ENCODE measurements at regions not wholly inside any gene's neighbourhood (a gene's known extent, or its start where the extent isn't known, plus 50 kb on each side); places are given as distances from the start of the nearest gene placed in this dataset.
"Not testable (repeated sequence)": the region's sequence is repeated elsewhere in the genome, so short reads cannot be mapped to it uniquely, and the experiment has no call there.

DNA sequence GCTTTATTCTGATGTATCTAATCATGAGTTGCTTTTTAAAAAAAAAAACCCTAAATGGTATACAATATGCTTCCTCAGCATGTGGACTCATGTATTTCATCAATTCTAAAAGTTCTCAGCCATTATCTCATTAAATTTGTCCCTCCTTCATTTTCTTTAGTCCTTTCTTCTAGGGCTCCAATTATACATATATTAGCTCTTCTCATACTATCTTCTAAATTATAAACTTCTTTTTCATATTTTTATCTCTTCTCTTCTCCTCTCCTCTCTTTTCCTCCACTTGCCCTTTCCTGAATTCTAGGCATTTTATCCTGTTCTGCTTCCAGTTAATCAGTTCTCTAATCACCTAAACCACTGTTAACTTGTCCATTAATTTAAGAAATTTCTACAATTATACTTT is 55.0 kb upstream of the IL33 start:
- FAIRE-seq (no peak), DNase-seq (ENCODE audit: low spot score in 2 of 2) (no peak)

DNA sequence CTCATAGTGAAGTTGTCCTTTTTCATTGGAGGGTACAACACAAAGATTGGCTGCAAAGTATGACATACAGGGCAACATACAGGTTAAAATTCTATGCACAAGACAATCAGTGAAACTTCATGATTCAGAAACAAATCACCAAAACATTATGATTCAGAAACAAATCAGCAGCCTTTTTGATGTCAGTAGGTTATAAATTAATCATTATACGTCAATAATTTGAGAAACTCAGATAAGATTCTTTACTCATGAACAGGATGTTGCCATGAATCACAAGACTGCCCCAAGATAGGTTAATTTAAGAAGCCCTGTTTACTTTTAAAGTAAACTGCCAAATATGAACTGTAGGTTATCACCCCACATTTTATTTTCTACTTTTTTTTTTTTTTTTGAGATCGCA is 62.2 kb upstream of the IL33 start:
- DNase-seq (ENCODE audit: low spot score in 2 of 2) (no peak), FAIRE-seq (no peak)

- DNase-seq (ENCODE audit: low spot score in 2 of 2) (no peak), FAIRE-seq (no peak)
These were observed 62.8 kb upstream of the IL33 start for GRCh38 chr9:6152788-6153187.

DNA sequence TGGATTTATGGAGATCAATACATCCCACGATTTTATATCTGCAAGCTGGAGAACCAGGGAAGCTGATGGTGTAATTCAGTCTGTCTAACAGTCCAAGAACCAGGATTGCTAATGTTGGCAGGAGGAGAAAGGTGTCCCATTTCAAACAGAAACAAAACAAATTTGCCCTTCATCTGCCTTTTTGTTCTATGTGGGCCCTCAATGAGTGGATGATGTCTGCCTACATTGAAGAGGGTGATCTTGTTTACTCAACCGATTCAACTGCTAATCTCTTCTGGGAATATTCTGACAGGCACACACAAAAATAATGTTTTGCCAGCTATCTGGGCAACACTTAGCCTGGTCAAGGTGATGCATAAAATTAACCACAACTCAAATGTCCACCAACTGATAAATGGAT is 65.1 kb upstream of the IL33 start:
- DNase-seq (ENCODE audit: low spot score in 2 of 2) = no peak
- no peak for FAIRE-seq

DNA sequence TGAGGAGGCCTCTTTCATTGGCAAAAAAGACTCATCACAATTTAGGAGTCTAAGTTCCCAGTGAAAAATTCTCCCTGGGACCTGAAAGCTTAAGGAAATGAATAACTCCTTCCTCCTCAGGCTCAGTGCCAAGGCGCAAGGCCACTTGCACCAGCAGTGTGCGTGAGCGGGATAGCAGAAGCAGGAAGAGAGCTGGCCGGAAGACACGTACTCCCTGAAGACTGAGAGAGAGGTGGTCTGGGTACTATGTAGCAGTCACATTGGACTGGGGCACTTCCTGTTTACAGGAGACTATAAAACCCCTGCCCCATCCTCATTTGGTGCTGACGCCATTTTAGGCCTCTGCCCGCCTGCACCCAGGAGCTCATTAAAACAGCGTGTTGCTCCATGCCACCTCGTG is 66.3 kb upstream of the IL33 start:
- DNase-seq (ENCODE audit: low spot score in 2 of 2) (no peak), FAIRE-seq (no peak)

DNA sequence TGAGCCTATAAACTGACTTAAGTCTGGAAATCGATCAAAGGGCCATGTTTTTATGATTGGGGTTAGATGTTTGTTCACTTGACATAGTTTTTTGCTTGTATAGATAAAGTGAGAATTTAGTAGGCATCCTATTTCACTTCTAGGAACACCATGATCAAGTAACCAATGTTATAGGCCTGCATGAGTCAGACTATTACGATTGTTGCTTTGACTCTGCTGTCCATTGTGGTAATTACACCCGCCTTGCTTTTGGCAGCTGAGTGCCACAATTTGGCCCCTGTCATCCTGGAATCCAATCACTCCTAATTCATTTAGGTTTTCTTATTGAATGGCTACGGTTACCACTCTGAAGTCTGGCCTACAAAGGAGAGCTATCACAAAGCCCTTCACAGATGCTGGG is 67.8 kb upstream of the IL33 start:
- FAIRE-seq = no peak
- no peak for DNase-seq (ENCODE audit: low spot score in 2 of 2)

DNA sequence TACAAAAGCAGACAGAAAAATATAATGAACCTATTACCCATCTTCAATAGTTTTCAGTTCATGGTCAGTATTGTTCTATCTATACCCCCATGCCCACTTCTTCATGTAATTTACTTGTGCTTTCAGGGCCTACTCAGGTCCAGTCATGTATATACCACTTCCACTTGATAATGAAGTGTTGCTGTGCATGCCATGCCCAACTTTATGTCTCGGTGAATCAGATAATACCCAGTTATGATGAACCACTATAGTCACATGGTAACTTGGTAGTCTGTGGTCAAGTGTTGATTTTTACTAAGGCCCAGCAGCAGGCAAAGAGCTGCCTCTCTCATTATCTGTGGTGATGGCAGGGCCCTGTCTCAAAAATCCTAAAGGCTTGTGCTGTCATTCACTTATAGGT is 70.7 kb upstream of the IL33 start:
- DNase-seq (ENCODE audit: low spot score in 2 of 2) = no peak
- FAIRE-seq = no peak

DNA sequence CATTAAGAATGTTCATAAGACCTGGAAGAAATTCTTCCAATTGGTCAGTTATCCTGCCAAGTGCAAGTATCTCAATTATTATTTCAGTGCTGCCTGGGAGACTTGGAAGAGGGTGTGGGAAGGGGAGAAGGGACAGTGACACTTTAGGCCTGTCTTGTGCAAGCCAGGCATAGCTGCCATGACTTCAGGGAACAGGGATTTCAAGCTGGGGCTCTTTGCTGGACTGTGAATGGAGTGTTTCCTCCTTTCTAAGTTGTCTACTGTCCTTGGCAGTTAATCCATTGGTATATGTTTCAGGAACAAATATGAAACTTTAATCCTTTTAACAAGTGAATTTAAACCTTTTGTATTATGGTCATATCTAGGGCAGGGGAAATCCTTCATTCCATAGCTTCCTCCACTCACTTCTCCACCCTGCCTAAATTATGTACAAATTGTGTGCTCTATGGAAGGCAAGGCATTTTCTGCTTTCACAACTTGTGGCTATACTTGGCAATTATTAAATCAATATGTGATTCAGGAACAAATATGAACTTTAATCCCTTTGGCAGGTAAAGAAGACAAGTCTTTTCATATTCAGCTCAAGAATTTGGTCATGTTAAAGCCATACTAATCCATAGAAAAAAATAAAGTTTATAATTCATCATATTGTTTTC is 72.7 kb upstream of the IL33 start:
- no peak for FAIRE-seq
- DNase-seq (ENCODE audit: low spot score in 2 of 2) = no peak

- not testable (repeated sequence) for FAIRE-seq; DNase-seq (ENCODE audit: low spot score in 2 of 2)
These were observed 79.8 kb upstream of the IL33 start for GRCh38 chr9:6135780-6136179.

- no peak for DNase-seq (ENCODE audit: low spot score in 2 of 2)
- FAIRE-seq = no peak
These were observed 80.9 kb upstream of the IL33 start for GRCh38 chr9:6134661-6135180.

DNA sequence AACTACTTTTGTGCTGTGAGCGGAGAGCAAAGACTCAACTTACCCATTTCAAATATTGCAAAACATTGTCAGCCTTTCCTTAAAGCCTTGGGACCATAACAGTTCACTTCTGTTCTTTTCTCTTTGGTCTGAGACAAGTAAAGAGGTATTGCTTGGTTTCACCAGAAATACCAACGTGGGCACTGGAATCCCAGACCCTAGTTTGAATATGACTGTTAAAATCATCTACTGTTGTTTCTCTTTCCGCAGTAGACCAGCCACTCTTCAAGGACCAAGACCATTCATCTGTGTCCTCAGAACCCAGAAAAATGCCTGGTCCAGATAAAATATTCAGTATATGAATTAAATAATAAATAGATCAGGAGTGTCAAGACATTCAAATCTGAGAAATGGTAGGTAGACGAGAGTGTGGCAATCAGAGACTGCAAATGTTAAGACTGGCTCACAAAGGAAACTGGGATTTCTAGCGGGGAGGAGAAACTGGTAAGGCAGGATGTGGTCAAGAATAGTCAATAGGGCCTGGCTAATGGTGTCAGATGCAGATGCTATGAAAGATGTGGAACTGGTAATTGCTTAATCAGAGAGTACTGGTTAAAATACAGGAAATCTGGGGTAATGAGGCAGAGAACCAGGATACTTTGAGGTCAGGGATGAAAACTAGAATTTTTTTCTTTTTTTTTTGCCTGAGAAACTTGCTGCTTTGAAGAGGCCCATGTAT is 82.1 kb upstream of the IL33 start:
- no peak for FAIRE-seq

DNA sequence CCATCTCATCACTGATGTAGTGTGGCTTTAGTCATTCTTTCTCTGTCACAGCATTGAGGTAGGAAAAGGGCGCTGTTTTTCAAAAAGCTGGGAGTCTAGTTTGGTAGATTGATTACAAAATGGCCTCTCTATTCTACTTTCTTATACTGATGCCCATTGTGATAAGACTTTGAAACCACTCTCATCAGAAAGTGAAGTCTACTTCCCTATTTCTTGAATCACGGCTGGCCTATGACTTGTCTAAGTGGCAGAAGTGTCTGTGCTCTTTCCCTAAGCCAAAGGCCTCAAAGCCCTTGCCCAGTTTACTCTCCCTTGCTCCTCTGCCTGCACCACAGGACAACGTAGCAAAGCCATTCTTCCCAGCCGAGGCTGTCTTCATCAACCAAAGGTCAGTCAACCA is 83.0 kb upstream of the IL33 start:
- DNase-seq (ENCODE audit: low spot score in 2 of 2) (no peak), FAIRE-seq (no peak)

More for the DNA sequence above, 82.1 kb upstream of the IL33 start:
- DNase-seq (ENCODE audit: low spot score in 2 of 2) = no peak

GRCh38 chr9:6128030-6128429 is 87.6 kb upstream of the IL33 start:
- FAIRE-seq (no peak), DNase-seq (ENCODE audit: low spot score in 2 of 2) (no peak)

DNA sequence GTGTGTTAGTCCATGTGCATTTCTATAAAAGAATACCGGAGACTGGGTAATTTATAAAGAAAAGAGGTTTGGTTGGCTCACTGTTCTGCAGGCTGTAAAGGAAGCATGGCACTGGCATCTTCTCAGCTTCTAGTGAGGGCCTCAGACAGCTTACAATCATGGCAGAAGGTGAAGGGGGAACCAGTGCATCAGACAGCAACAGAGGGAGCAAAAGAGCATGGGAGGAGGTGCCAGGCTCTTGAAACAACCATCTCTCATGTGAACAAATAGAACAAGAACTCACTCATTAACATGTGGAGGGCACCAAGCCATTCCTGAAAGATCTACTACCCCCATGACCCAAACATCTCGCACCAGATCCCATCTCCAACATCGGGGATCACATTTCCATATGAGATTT is 89.2 kb upstream of the IL33 start:
- FAIRE-seq = no peak
- no peak for DNase-seq (ENCODE audit: low spot score in 2 of 2)

DNA sequence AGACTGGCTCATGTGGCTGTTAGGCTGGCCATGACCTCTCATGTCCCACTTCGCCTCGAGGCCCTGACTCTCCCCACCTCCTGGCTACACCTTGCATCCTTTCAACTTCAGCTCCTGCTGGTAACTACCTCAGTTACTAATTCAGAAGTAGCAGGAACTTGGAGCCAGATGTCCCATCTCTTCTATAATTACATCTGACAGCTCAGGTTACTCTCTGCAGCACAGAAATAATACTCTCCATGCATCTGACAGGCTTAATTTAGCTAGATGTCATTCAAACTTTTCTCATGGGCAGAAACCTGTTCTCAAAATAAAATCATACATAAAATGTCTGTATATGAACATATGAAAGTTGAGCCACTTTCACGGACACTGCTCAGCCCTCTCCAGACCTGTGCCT is 92.2 kb upstream of the IL33 start:
- FAIRE-seq (no peak), DNase-seq (ENCODE audit: low spot score in 2 of 2) (no peak)

- DNase-seq (ENCODE audit: low spot score in 2 of 2) = no peak
- FAIRE-seq = no peak
These were observed 93.9 kb upstream of the IL33 start for GRCh38 chr9:6121707-6122106.

DNA sequence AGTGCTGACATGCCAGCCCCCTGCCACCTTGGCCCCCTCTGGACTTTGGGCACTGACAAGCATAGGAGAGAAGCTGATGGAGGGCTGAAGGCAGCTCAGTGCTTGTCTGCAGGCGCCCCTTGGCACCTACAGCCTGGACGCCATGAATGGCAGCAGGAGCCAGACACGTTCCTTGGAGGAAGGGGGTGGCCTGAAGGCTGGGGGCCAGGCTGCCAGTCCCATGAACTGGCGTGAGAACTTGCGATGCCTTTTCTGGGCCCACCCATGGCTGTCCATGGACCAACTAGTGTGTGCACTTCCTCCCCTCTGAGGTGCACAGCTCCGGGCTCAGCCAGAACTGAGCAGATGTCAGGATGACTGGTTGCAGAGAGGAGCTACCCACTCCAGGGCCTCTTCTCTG is 99.0 kb upstream of the RANBP6 start:
- FAIRE-seq (no peak), DNase-seq (ENCODE audit: low spot score in 2 of 2) (no peak)

- DNase-seq (ENCODE audit: low spot score in 2 of 2) (no peak), FAIRE-seq (no peak)
These were observed 98.4 kb upstream of the RANBP6 start for GRCh38 chr9:6113819-6114218.

DNA sequence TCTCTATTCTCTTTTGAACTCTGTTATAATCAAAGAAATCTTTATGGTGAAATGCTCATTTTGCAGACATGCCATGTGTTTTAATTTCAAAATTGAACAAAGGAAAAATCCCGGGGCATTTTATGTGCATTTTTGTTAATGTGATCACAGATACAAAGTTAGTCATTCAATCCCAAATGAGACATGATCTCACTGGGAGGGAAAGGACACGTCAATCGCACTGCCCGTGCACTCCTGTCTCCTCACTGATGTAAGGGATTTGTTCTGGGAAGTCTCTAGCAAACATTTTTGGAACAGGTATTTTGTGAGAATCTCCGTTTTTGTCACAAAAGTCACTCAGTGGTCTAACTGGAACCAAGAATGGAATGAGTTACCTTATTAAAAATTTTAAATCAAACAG is 97.9 kb upstream of the RANBP6 start:
- no peak for DNase-seq (ENCODE audit: low spot score in 2 of 2)
- FAIRE-seq = no peak

- FAIRE-seq = no peak
- DNase-seq (ENCODE audit: low spot score in 2 of 2) = no peak
These were observed 94.6 kb upstream of the RANBP6 start for GRCh38 chr9:6109986-6110385.

DNA sequence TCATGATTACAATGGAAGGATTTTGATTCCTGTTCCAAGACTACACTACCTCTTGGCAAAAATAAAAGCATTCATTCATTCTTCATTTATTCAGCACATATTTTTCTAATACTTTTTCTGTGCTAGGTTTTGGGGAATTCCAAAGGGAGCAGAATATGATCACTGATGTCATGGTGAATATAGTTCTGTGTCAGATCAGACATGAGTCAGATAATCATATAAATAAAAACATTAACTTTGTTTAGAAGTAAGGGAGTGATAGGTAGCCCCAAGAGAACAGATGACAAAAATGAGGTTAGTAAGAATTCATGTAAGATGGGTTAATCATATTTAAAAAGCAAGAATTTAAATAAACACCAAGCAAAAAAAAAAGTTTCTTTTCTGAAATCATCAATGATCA is 94.1 kb upstream of the RANBP6 start:
- DNase-seq (ENCODE audit: low spot score in 2 of 2) (no peak), FAIRE-seq (no peak)

DNA sequence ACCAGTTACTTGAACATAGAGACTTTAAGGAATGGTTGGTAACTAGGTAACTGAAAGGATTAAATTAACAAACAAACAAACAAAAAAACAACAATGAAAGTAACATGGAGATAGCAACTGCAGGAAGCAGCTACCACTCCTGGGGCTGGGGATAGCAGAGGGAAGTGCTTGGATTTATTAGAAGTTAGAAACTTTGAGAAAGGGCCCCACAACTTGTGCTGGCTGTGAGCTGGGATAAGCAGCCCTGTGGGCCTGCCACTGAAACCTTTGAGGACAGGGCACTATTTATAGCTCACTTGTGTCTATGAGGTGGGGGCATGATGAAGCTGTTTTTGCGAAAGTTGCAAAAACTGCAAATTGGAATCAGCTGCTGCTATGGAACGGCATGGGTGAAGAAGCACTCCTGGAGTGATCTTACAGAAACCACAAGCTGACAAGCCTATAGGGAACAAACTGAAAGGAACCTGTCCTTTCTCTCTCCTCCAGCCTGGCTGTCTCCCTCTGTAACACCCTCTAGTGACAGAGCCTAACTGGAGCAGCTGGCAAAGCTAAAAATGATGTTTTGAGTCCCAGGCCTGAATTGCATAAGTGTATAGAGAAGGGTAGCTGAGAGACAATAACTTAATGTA is 91.4 kb upstream of the RANBP6 start:
- no peak for FAIRE-seq

More for the DNA sequence above, 91.4 kb upstream of the RANBP6 start:
- DNase-seq (ENCODE audit: low spot score in 2 of 2) = peak; percentile 14 to 40
